Astrocyte (in vitro differentiated cells and primary cell): ENCODE measurements at regions not wholly inside any gene's neighbourhood (a gene's known extent, or its start where the extent isn't known, plus 50 kb on each side); places are given as distances from the start of the nearest gene placed in this dataset.
"Not testable (repeated sequence)": the region's sequence is repeated elsewhere in the genome, so short reads cannot be mapped to it uniquely, and the experiment has no call there.

Experiments used
- DNase-seq: peaks from one replicate; pipeline ENCODE4 v3.0.0-alpha.2; 2010; ENCODE audit warnings: low read depth
- FAIRE-seq: peaks from 2 replicates; lab custom pipeline; 2011; peaks lifted over from hg19 to GRCh38; lab: Jason Lieb, UNC
- H2AFZ ChIP-seq: 2 replicates; pipeline ENCODE4 v1.6.0; 2012; ENCODE audit warnings: low read depth, low read length, inconsistent platforms
- H3K27ac ChIP-seq: 2 replicates; pipeline ENCODE4 v1.5.1; 2011; ENCODE audit warnings: low read depth, low read length, inconsistent platforms
- H3K27me3 ChIP-seq: 2 replicates; pipeline ENCODE4 v1.6.0; 2011; ENCODE audit warnings: low read length, inconsistent platforms; ENCODE audit not compliant: insufficient read depth
- H3K36me3 ChIP-seq: 2 replicates; pipeline ENCODE4 v1.5.1; 2011; ENCODE audit warnings: low read length, inconsistent platforms; ENCODE audit not compliant: insufficient read depth
- H3K4me1 ChIP-seq: 2 replicates; pipeline ENCODE4 v1.5.1; 2011; ENCODE audit warnings: low read length, inconsistent platforms; ENCODE audit not compliant: insufficient read depth
- H3K4me2 ChIP-seq: 2 replicates; pipeline ENCODE4 v1.6.0; 2012; ENCODE audit warnings: low read length, inconsistent platforms
- H3K4me3 ChIP-seq: 2 replicates; pipeline ENCODE4 v1.5.1; 2011; ENCODE audit warnings: low read depth, mild to moderate bottlenecking, low read length, inconsistent platforms; ENCODE audit not compliant: insufficient read depth
- H3K79me2 ChIP-seq: 2 replicates; pipeline ENCODE4 v1.6.0; 2012; ENCODE audit warnings: mild to moderate bottlenecking, low read length, inconsistent platforms; ENCODE audit not compliant: insufficient read depth
- H3K9ac ChIP-seq: 2 replicates; pipeline ENCODE4 v1.6.0; 2012; ENCODE audit warnings: mild to moderate bottlenecking, low read length, inconsistent platforms
- H3K9me3 ChIP-seq: 2 replicates; pipeline ENCODE4 v1.5.1; 2012; ENCODE audit warnings: low read depth, mild to moderate bottlenecking, low read length, inconsistent platforms; ENCODE audit not compliant: insufficient read depth
- H4K20me1 ChIP-seq: 2 replicates; pipeline ENCODE4 v1.6.0; 2012; ENCODE audit warnings: low read length, inconsistent platforms; ENCODE audit not compliant: insufficient read depth
- H3K27ac Mint-ChIP-seq: one replicate; pipeline ENCODE4 v1.8.0; 2021; ENCODE audit warnings: mild to moderate bottlenecking, mixed read lengths; ENCODE audit not compliant: unreplicated experiment
- H3K27me3 Mint-ChIP-seq: one replicate; pipeline ENCODE4 v1.8.0; 2021; ENCODE audit warnings: low read depth, mixed read lengths; ENCODE audit not compliant: unreplicated experiment
- H3K36me3 Mint-ChIP-seq: one replicate; pipeline ENCODE4 v1.8.0; 2021; ENCODE audit warnings: low read depth, mixed read lengths; ENCODE audit not compliant: unreplicated experiment
- H3K4me1 Mint-ChIP-seq: one replicate; pipeline ENCODE4 v1.8.0; 2021; ENCODE audit warnings: low read depth, mixed read lengths; ENCODE audit not compliant: unreplicated experiment
- H3K4me3 Mint-ChIP-seq: one replicate; pipeline ENCODE4 v1.8.0; 2021; ENCODE audit warnings: mild to moderate bottlenecking, moderate library complexity, mixed read lengths; ENCODE audit not compliant: unreplicated experiment
- H3K9me3 Mint-ChIP-seq: one replicate; pipeline ENCODE4 v1.8.0; 2021; ENCODE audit warnings: mild to moderate bottlenecking, mixed read lengths; ENCODE audit not compliant: unreplicated experiment
- EZH2 ChIP-seq: IDR thresholded peaks from 2 replicates; pipeline ENCODE4 v1.6.1; 2012; ENCODE audit warnings: mild to moderate bottlenecking, low read length, inconsistent platforms; ENCODE audit not compliant: insufficient read depth
- TF ChIP-seq, protein P1 (sequence below): IDR thresholded peaks from 2 replicates; pipeline ENCODE4 v1.5.1; 2011; ENCODE audit warnings: low read depth, mild to moderate bottlenecking, inconsistent platforms, low read length, moderate library complexity; ENCODE audit not compliant: insufficient read depth

DNA sequence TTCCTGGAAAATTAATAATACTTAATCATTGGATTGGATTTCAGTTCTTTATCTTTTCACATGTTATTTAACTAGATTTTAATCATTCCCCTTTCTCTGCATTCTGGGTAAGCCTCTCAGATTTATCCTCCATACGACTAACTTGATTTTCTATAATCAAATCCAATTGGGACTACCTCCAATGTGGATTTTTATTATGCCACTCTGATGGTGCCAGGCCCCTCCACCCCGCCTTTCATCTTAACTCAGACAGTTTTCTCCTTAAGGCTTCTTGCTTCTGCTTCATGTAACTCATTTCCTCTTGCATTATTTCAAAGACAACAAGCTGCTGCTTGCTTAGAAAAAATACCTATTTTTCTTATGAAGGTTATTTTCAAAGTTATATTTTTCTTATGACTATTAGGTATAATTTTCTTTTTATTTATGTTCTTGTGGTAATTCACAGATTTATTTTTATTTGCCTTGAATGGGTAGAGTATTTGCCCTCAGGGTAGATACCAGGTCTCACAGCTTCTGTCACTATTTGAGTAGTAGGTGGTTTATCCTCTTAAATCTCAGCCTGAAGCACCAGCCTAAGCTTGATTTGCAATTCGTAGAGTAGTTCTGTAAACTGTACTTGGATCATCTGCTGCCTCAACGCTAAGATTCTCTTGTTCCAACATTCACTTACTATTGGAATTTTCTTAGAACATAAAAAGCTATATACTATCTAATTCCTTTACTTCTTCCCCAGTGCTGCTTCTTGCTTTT lies 659.0 kb upstream of the ARRDC3 start:
- Mint-ChIP-seq H3K4me1 (no peaks in the 10 kb centered on the region), H3K9me3 (no peaks in the 10 kb centered on the region), H3K27me3 (no peaks in the 10 kb centered on the region), H3K27ac (no peak overlapping the region), H3K36me3 (no peaks in the 10 kb centered on the region), H3K4me3 (no peak overlapping the region)
- Histone ChIP-seq H3K4me2 (no peak overlapping the region), H3K27ac (no peak overlapping the region), H3K9me3 (no peaks in the 10 kb centered on the region), H3K36me3 (no peaks in the 10 kb centered on the region), H3K9ac (no peak overlapping the region), H4K20me1 (no peaks in the 10 kb centered on the region), H3K4me1 (no peaks in the 10 kb centered on the region), H2AFZ (no peak overlapping the region), H3K79me2 (no peaks in the 10 kb centered on the region), H3K27me3 (no peaks in the 10 kb centered on the region), H3K4me3 (no peak overlapping the region)
- FAIRE-seq, result no peak
- DNase-seq, result no peak
- no peak for TF ChIP-seq EZH2
- TF ChIP-seq, protein P1, sequence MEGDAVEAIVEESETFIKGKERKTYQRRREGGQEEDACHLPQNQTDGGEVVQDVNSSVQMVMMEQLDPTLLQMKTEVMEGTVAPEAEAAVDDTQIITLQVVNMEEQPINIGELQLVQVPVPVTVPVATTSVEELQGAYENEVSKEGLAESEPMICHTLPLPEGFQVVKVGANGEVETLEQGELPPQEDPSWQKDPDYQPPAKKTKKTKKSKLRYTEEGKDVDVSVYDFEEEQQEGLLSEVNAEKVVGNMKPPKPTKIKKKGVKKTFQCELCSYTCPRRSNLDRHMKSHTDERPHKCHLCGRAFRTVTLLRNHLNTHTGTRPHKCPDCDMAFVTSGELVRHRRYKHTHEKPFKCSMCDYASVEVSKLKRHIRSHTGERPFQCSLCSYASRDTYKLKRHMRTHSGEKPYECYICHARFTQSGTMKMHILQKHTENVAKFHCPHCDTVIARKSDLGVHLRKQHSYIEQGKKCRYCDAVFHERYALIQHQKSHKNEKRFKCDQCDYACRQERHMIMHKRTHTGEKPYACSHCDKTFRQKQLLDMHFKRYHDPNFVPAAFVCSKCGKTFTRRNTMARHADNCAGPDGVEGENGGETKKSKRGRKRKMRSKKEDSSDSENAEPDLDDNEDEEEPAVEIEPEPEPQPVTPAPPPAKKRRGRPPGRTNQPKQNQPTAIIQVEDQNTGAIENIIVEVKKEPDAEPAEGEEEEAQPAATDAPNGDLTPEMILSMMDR, result no peak

DNA sequence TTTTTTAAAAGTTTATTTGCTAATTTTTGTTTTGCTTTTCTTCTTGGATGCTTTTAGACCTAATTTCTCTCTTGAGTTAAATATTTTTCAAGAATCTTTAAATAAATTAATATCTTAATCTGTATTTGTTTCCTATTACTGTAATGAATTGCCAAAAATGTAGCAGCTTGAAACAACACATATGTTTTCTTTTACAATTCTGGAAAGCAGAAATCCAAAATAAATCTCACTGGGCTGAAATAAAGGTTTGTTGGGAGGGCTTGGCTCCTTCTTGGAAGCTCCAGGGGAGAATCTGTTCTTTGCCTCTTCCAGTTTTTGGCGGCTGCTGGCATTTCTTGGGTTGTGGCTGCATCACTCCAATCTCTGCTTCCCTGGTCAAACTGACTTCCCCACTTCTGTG lies 658.1 kb upstream of the ARRDC3 start:
- Mint-ChIP-seq H3K4me1 (no peaks in the 10 kb centered on the region), H3K36me3 (no peaks in the 10 kb centered on the region), H3K27ac (no peak overlapping the region), H3K4me3 (no peak overlapping the region), H3K9me3 (no peaks in the 10 kb centered on the region), H3K27me3 (no peaks in the 10 kb centered on the region)
- no peaks in the 10 kb centered on the region for H3K4me1 ChIP-seq
- H3K9ac ChIP-seq, result no peak overlapping the region
- TF ChIP-seq, protein P1, result no peak
- no peak for TF ChIP-seq EZH2
- no peak overlapping the region for H3K4me3 ChIP-seq
- H3K36me3 ChIP-seq, result no peaks in the 10 kb centered on the region
- DNase-seq (no peak), FAIRE-seq (no peak)
- H3K79me2 ChIP-seq, result no peaks in the 10 kb centered on the region
- no peaks in the 10 kb centered on the region for H3K9me3 ChIP-seq
- no peak overlapping the region for H3K4me2 ChIP-seq
- no peak overlapping the region for H2AFZ ChIP-seq
- no peaks in the 10 kb centered on the region for H3K27me3 ChIP-seq
- H4K20me1 ChIP-seq, result no peaks in the 10 kb centered on the region
- no peak overlapping the region for H3K27ac ChIP-seq

GRCh38 chr5:92029792-92030191 lies 646.7 kb upstream of the ARRDC3 start:
- not testable (repeated sequence) for H3K9me3 ChIP-seq, H3K27me3 ChIP-seq, H3K36me3 ChIP-seq, H4K20me1 ChIP-seq, H3K9me3 Mint-ChIP-seq, H3K4me1 ChIP-seq, H3K9ac ChIP-seq, H2AFZ ChIP-seq, H3K4me2 ChIP-seq, H3K4me1 Mint-ChIP-seq, H3K4me3 Mint-ChIP-seq, H3K36me3 Mint-ChIP-seq, H3K27me3 Mint-ChIP-seq, DNase-seq, H3K27ac Mint-ChIP-seq, H3K79me2 ChIP-seq, H3K27ac ChIP-seq, FAIRE-seq, H3K4me3 ChIP-seq
